ENCODE measurements at regions not wholly inside any gene's neighbourhood (a gene's known extent, or its start where the extent isn't known, plus 50 kb on each side); places are given as distances from the start of the nearest gene placed in this dataset.
"Not testable (repeated sequence)": the region's sequence is repeated elsewhere in the genome, so short reads cannot be mapped to it uniquely, and the experiment has no call there.

DNA sequence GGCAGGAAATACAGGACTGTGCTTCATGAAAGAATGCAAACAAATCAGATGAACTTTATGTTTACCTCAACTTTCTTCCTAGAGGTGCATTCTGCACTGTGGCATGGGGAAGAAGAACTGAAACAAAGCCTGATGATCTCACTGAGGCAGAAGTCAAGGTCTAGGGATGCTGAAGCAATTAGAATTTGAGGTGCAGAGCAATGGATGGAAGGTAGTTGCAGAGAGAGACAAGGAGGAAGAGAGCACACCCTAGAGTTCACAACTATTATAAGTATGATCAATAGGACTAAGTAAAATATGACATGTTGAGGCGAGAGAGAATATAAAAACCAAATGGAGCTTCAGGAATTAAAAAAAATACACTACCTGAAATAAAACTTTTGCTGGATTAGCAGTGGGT is 420.1 kb downstream of the EDEM1 start:
- peaks cover 2% of the 10 kb centered on the region for H3K9me3 ChIP-seq (replicated peaks; ENCODE audit: control insufficient read depth, insufficient read depth, low read length)
- no peaks in the 10 kb centered on the region for H3K9me1 ChIP-seq (replicated peaks; ENCODE audit: control insufficient read depth, extremely low read depth, insufficient read depth, low read length)
- no peaks in the 10 kb centered on the region for H4K20me1 ChIP-seq (replicated peaks; ENCODE audit: control insufficient read depth, extremely low read depth, insufficient read depth, low read length)
- dilution Hi-C loops (cut with MboI; ENCODE audit: extremely low pct_ligation_motif_present, low sequenced_read_pairs) (no loop called here), intact Hi-C loops (cut with micrococcal nuclease) (no loop called here)
- TF ChIP-seq GATA2 (IDR thresholded peaks at IDR 0.05; ENCODE audit: insufficient read depth, insufficient read length, low read depth, low read length), result no peak
- TF ChIP-seq POLR2A (IDR thresholded peaks at IDR 0.05; ENCODE audit: low read depth, low read length), result no peak
- TF ChIP-seq, protein P1, sequence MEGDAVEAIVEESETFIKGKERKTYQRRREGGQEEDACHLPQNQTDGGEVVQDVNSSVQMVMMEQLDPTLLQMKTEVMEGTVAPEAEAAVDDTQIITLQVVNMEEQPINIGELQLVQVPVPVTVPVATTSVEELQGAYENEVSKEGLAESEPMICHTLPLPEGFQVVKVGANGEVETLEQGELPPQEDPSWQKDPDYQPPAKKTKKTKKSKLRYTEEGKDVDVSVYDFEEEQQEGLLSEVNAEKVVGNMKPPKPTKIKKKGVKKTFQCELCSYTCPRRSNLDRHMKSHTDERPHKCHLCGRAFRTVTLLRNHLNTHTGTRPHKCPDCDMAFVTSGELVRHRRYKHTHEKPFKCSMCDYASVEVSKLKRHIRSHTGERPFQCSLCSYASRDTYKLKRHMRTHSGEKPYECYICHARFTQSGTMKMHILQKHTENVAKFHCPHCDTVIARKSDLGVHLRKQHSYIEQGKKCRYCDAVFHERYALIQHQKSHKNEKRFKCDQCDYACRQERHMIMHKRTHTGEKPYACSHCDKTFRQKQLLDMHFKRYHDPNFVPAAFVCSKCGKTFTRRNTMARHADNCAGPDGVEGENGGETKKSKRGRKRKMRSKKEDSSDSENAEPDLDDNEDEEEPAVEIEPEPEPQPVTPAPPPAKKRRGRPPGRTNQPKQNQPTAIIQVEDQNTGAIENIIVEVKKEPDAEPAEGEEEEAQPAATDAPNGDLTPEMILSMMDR (IDR thresholded peaks at IDR 0.05; ENCODE audit: extremely low read depth in 1 of 2, insufficient read depth in 1 of 2, low read depth in 1 of 2, low read length in 2 of 2), result no peak
- TF ChIP-seq, protein P2, sequence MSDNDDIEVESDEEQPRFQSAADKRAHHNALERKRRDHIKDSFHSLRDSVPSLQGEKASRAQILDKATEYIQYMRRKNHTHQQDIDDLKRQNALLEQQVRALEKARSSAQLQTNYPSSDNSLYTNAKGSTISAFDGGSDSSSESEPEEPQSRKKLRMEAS (IDR thresholded peaks at IDR 0.05; ENCODE audit: insufficient read depth, insufficient read length), result no peak
- no peak for TF ChIP-seq FOS (IDR thresholded peaks at IDR 0.05; ENCODE audit: borderline replicate concordance, insufficient read depth, low read length)
- TF ChIP-seq POLR2AphosphoS5 (IDR thresholded peaks at IDR 0.05; ENCODE audit: insufficient read depth, low read depth, low read length), result no peak
- TF ChIP-seq EZH2 (IDR thresholded peaks at IDR 0.05; ENCODE audit: borderline replicate concordance, low read depth, low read length, severe bottlenecking), result no peak
- no peak for TF ChIP-seq MYC (IDR thresholded peaks at IDR 0.05; ENCODE audit: low read depth, low read length)
- TF ChIP-seq JUN (IDR thresholded peaks at IDR 0.05; ENCODE audit: borderline replicate concordance, insufficient read depth, insufficient read length, low read depth), result no peak
- H2AFZ ChIP-seq (ENCODE audit: low read depth, low read length), result no peak overlapping the region
- FAIRE-seq (no peak), DNase-seq (ENCODE audit: low read depth, low spot score) (no peak)
- no peak overlapping the region for H3K4me3 ChIP-seq (replicated peaks in 1 of 3; ENCODE audit: insufficient read depth in 1 of 3, low read depth in 1 of 3, low read length in 3 of 3)
- no TSS peak for BruUV-seq (replicated peaks)
- no peaks in the 10 kb centered on the region for H3K4me1 ChIP-seq (ENCODE audit: control insufficient read depth, extremely low read depth, insufficient read depth, low read length)
- POLR2A ChIA-PET, result no interaction called here
- H3K27me3 ChIP-seq (ENCODE audit: control insufficient read depth in 2 of 2, insufficient read depth in 2 of 2, low read length in 2 of 2), result no peaks in the 10 kb centered on the region
- H3K4me2 ChIP-seq (ENCODE audit: insufficient read depth, low read length), result no peak overlapping the region
- H3K79me2 ChIP-seq (ENCODE audit: control insufficient read depth, insufficient read depth, low read length), result no peaks in the 10 kb centered on the region
- H3K36me3 ChIP-seq (ENCODE audit: control insufficient read depth in 2 of 2, extremely low read depth in 1 of 2, insufficient read depth in 2 of 2, low read length in 2 of 2), result no peaks in the 10 kb centered on the region
- H3K9ac ChIP-seq (replicated peaks; ENCODE audit: extremely low read depth, insufficient read depth, low read length), result no peak overlapping the region
- H3K27ac ChIP-seq (ENCODE audit: insufficient read depth, low read depth, low read length), result no peak overlapping the region
- CTCF ChIA-PET, result no interaction called here

DNA sequence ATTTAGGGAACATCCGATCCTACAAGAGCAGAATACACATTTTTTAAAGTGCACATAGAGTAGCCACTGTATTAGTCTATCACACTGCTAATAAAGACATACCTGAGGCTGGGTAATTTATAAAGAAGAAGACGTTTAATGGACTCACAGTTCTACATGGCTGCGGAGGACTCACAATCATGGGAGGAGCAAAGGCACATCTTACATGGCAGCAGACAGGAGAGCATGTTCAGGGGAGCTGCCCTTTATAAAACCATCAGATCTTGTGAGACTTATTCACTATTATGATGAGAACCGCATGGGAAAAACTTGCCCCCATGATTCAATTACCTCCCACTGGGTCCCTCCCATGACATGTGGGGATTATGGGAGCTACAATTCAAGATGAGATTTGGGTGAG is 421.5 kb downstream of the EDEM1 start:
- DNase-seq (ENCODE audit: low read depth, low spot score); H3K36me3 ChIP-seq (ENCODE audit: control insufficient read depth in 2 of 2, extremely low read depth in 1 of 2, insufficient read depth in 2 of 2, low read length in 2 of 2); H3K9ac ChIP-seq (replicated peaks; ENCODE audit: extremely low read depth, insufficient read depth, low read length); intact Hi-C loops (cut with micrococcal nuclease); H3K9me1 ChIP-seq (replicated peaks; ENCODE audit: control insufficient read depth, extremely low read depth, insufficient read depth, low read length); CTCF ChIA-PET; H3K27me3 ChIP-seq (ENCODE audit: control insufficient read depth in 2 of 2, insufficient read depth in 2 of 2, low read length in 2 of 2); H3K9me3 ChIP-seq (replicated peaks; ENCODE audit: control insufficient read depth, insufficient read depth, low read length); H3K27ac ChIP-seq (ENCODE audit: insufficient read depth, low read depth, low read length); H3K79me2 ChIP-seq (ENCODE audit: control insufficient read depth, insufficient read depth, low read length); H3K4me2 ChIP-seq (ENCODE audit: insufficient read depth, low read length); POLR2A ChIA-PET; H3K4me3 ChIP-seq (replicated peaks in 1 of 3; ENCODE audit: insufficient read depth in 1 of 3, low read depth in 1 of 3, low read length in 3 of 3); H4K20me1 ChIP-seq (replicated peaks; ENCODE audit: control insufficient read depth, extremely low read depth, insufficient read depth, low read length); FAIRE-seq; H3K4me1 ChIP-seq (ENCODE audit: control insufficient read depth, extremely low read depth, insufficient read depth, low read length); dilution Hi-C loops (cut with MboI; ENCODE audit: extremely low pct_ligation_motif_present, low sequenced_read_pairs); BruUV-seq (replicated peaks); H2AFZ ChIP-seq (ENCODE audit: low read depth, low read length): not testable (repeated sequence)

Data from endothelial cell of umbilical vein (primary cell).